ENCODE measurements at regions not wholly inside any gene's neighbourhood (a gene's known extent, or its start where the extent isn't known, plus 50 kb on each side); places are given as distances from the start of the nearest gene placed in this dataset.

DNA sequence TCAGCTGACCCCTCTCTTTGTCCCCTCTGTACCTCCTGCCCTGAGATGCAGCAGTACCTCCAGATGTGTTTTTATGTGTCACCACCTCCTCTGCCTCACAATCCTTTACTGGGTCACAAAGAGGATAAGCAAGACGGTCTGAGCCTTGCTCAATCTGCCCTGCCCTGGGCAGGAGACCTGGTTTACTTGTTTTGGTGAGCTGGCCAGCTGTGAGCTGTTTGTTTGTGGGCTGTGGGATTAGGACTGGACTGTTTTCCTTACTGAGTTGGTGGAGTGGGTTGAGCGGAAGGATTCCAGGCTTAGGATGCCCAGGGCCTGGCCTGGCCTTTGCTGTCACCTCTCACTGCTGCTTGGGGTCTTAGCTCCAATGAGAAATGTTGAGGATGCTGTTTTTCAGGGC, 299.5 kb downstream of the SRBD1 start:
- WGBS (ENCODE audit: insufficient coverage), result 100% methylated on average over 1 of the region's 2 CpGs
- Histone ChIP-seq H3K9ac (ENCODE audit: insufficient read depth, low read length, poor library complexity, severe bottlenecking) (no peak overlapping the region), H3K4me2 (replicated peaks; ENCODE audit: extremely low read depth, low read length, poor library complexity, severe bottlenecking) (no peak overlapping the region), H4K20me1 (ENCODE audit: insufficient read depth, low read length) (no peaks in the 10 kb centered on the region), H2AFZ (ENCODE audit: insufficient read depth, low read depth, low read length, poor library complexity, severe bottlenecking) (no peak overlapping the region), H3K4me3 (replicated peaks in 1 of 3; ENCODE audit: low read depth in 2 of 3, low read length in 3 of 3) (no peak overlapping the region), H3K79me2 (ENCODE audit: insufficient read depth, low read length) (no peaks in the 10 kb centered on the region), H3K27ac (ENCODE audit: low read depth in 1 of 2, low read length in 2 of 2) (no peak overlapping the region), H3K27me3 (ENCODE audit: control insufficient read depth in 2 of 2, insufficient read depth in 2 of 2, low read length in 2 of 2) (no peaks in the 10 kb centered on the region), H3K9me3 (replicated peaks in 1 of 2; ENCODE audit: control insufficient read depth in 1 of 2, insufficient read depth in 1 of 2, low read length in 2 of 2) (no peaks in the 10 kb centered on the region), H3K36me3 (replicated peaks in 1 of 2; ENCODE audit: control insufficient read depth in 1 of 2, insufficient read depth in 2 of 2, low read length in 2 of 2) (no peaks in the 10 kb centered on the region), H3K4me1 (ENCODE audit: control insufficient read depth in 1 of 2, insufficient read depth in 2 of 2, low read length in 2 of 2) (no peaks in the 10 kb centered on the region)
- Mint-ChIP-seq H3K9me3 (peaks cover 0 to 8% (median 3%) of the 10 kb centered on the region in 7 donors), H3K27me3 (ENCODE audit: low read depth in 3 of 3) (peaks cover 0 to 7% (median 1%) of the 10 kb centered on the region in 3 donors), H3K4me3 (no peak overlapping the region), H3K4me1 (no peaks in the 10 kb centered on the region), H3K27ac (peak overlapping the region in 1 of 7 donors; percentile 16), H3K36me3 (no peaks in the 10 kb centered on the region)
- intact Hi-C loops (cut with micrococcal nuclease), result no loop called here
- no peak for DNase-seq
- TF ChIP-seq, protein P1, sequence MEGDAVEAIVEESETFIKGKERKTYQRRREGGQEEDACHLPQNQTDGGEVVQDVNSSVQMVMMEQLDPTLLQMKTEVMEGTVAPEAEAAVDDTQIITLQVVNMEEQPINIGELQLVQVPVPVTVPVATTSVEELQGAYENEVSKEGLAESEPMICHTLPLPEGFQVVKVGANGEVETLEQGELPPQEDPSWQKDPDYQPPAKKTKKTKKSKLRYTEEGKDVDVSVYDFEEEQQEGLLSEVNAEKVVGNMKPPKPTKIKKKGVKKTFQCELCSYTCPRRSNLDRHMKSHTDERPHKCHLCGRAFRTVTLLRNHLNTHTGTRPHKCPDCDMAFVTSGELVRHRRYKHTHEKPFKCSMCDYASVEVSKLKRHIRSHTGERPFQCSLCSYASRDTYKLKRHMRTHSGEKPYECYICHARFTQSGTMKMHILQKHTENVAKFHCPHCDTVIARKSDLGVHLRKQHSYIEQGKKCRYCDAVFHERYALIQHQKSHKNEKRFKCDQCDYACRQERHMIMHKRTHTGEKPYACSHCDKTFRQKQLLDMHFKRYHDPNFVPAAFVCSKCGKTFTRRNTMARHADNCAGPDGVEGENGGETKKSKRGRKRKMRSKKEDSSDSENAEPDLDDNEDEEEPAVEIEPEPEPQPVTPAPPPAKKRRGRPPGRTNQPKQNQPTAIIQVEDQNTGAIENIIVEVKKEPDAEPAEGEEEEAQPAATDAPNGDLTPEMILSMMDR (IDR thresholded peaks at IDR 0.05), result no peak

DNA sequence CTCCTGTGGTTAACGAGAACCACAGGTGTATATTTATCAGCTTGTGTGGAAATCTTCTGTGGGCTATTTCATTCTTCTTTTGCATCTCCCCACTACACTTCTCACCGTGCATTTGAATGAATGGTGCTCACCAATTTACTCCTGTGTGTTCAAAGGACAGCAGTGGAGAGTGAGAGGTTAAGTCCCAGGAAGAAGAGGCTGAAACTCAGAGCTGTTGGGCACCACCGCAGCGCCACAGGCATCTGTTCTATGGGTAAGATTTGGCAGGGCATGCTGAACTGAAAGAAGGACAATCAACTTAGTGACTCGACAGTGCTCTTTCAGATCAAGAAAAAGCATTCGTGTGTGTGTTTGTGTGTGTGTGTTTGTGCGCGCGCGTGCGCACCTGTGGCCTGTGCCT, 297.9 kb upstream of the SIX2 start:
- H3K9ac ChIP-seq (ENCODE audit: insufficient read depth, low read length, poor library complexity, severe bottlenecking), result no peak overlapping the region
- TF ChIP-seq, protein P1 (IDR thresholded peaks at IDR 0.05), result no peak
- H3K4me1 ChIP-seq (ENCODE audit: control insufficient read depth in 1 of 2, insufficient read depth in 2 of 2, low read length in 2 of 2), result no peaks in the 10 kb centered on the region
- no peaks in the 10 kb centered on the region for H3K9me3 ChIP-seq (replicated peaks in 1 of 2; ENCODE audit: control insufficient read depth in 1 of 2, insufficient read depth in 1 of 2, low read length in 2 of 2)
- no peaks in the 10 kb centered on the region for H3K27me3 ChIP-seq (ENCODE audit: control insufficient read depth in 2 of 2, insufficient read depth in 2 of 2, low read length in 2 of 2)
- H2AFZ ChIP-seq (ENCODE audit: insufficient read depth, low read depth, low read length, poor library complexity, severe bottlenecking), result no peak overlapping the region
- peaks cover 1 to 9% (median 2%) of the 10 kb centered on the region in 3 donors for H3K27me3 Mint-ChIP-seq (ENCODE audit: low read depth in 3 of 3)
- no peaks in the 10 kb centered on the region for H3K79me2 ChIP-seq (ENCODE audit: insufficient read depth, low read length)
- no peaks in the 10 kb centered on the region for H4K20me1 ChIP-seq (ENCODE audit: insufficient read depth, low read length)
- no peak overlapping the region for H3K4me3 ChIP-seq (replicated peaks in 1 of 3; ENCODE audit: low read depth in 2 of 3, low read length in 3 of 3)
- DNase-seq, result no peak
- H3K4me2 ChIP-seq (replicated peaks; ENCODE audit: extremely low read depth, low read length, poor library complexity, severe bottlenecking), result no peak overlapping the region
- H3K4me3 Mint-ChIP-seq, result no peak overlapping the region
- peaks cover 0 to 8% (median 4%) of the 10 kb centered on the region in 7 donors for H3K9me3 Mint-ChIP-seq
- H3K27ac ChIP-seq (ENCODE audit: low read depth in 1 of 2, low read length in 2 of 2), result no peak overlapping the region
- intact Hi-C loops (cut with micrococcal nuclease), result no loop called here
- H3K36me3 Mint-ChIP-seq, result no peaks in the 10 kb centered on the region
- no peaks in the 10 kb centered on the region for H3K36me3 ChIP-seq (replicated peaks in 1 of 2; ENCODE audit: control insufficient read depth in 1 of 2, insufficient read depth in 2 of 2, low read length in 2 of 2)
- no peaks in the 10 kb centered on the region for H3K4me1 Mint-ChIP-seq
- no peak overlapping the region for H3K27ac Mint-ChIP-seq
- WGBS (ENCODE audit: insufficient coverage), result 100% methylated on average over 3 of the region's 11 CpGs

Measured in CD14-positive monocyte (primary cell).